HCT116 (cell line): ENCODE measurements at regions not wholly inside any gene's neighbourhood (a gene's known extent, or its start where the extent isn't known, plus 50 kb on each side); places are given as distances from the start of the nearest gene placed in this dataset.

ENCODE experiments used
- ATAC-seq: fragments of 200-7000 bp; cut with Tn5 transposase; 2 replicates; pipeline ENCODE4 v1.9.1; 2020; ENCODE audit warnings: mild to moderate bottlenecking, moderate library complexity
- BruUV-seq: library from RNA; stranded (reverse); fragments of 400-500 nt; replicated peaks from 2 replicates; lab custom pipeline; 2021; lab: Mats Ljungman, UMichigan
- CTCF ChIA-PET: fragments of 300-600 bp; sonication (Branson Sonifier 250); formaldehyde crosslinking; loops from one replicate; lab custom pipeline; 2021; ENCODE audit warnings: antibody characterized with exemption; lab: Charles Lee
- POLR2A ChIA-PET: fragments of 300-600, 350-600 bp; sonication (Branson Sonifier 250); formaldehyde crosslinking; loops from one replicate; lab custom pipeline; 2021; ENCODE audit warnings: antibody characterized with exemption; lab: Charles Lee
- RAD21 ChIA-PET, 2 experiments: fragments of 300-600 bp; sonication (Branson Sonifier 250); formaldehyde crosslinking; loops; one replicate each; lab custom pipeline; 2023; ENCODE audit warnings: low total read pairs in 2 of 2; ENCODE audit not compliant: uncharacterized antibody in 2 of 2, unreplicated experiment in 2 of 2, low non-redundant PET in 1 of 2; lab: Charles Lee
- DNase-seq: peaks from one replicate; pipeline ENCODE4 v3.0.0-alpha.2; 2010; ENCODE audit warnings: low read depth, low spot score
- H2AFZ ChIP-seq: fragments of 200-600 bp; shearing (Covaris generic), sonication (generic); 2 replicates; pipeline ENCODE4 v1.6.1; 2017; ENCODE audit warnings: low read depth, mixed run types, mixed read lengths, antibody characterized with exemption, low read length; ENCODE audit not compliant: poor library complexity, severe bottlenecking
- H3K27ac ChIP-seq: 2 replicates; pipeline ENCODE4 v1.5.1; 2012; ENCODE audit warnings: low read depth, low read length
- H3K27me3 ChIP-seq: fragments of 200-600 bp; sonication (generic); 2 replicates; pipeline ENCODE4 v1.6.1; 2016; ENCODE audit warnings: mixed run types, low read length, mixed read lengths; ENCODE audit not compliant: insufficient read depth
- H3K36me3 ChIP-seq, 2 experiments: fragments of 200-500 bp in 1 of 2; fragments of 200-600 bp in 1 of 2; sonication (Bioruptor generic) in 1 of 2; sonication (generic) in 1 of 2; 2 replicates each; pipeline versions ENCODE4 v1.5.1 to v1.6.1; 2014 to 2016; ENCODE audit warnings: low read length in 2 of 2, inconsistent platforms in 1 of 2, mixed read lengths in 1 of 2, mixed run types in 1 of 2; ENCODE audit not compliant: insufficient read depth in 2 of 2, control insufficient read depth in 1 of 2
- H3K4me1 ChIP-seq, 2 experiments: fragments of 200-600 bp in 1 of 2; sonication (generic) in 1 of 2; 2 replicates each; pipeline versions ENCODE4 v1.5.1 to v1.6.1; 2012 to 2017; ENCODE audit warnings: low read length in 2 of 2, inconsistent platforms in 1 of 2, mild to moderate bottlenecking in 1 of 2, mixed read lengths in 1 of 2, mixed run types in 1 of 2, moderate library complexity in 1 of 2; ENCODE audit not compliant: insufficient read depth in 2 of 2, control insufficient read depth in 1 of 2
- H3K4me2 ChIP-seq: fragments of 200-600 bp; sonication (generic); 2 replicates; pipeline ENCODE4 v1.6.1; 2017; ENCODE audit warnings: mixed run types, low read length, mixed read lengths
- H3K4me3 ChIP-seq, 2 experiments: fragments of 200-600 bp in 1 of 2; sonication (generic) in 1 of 2; replicated peaks in 1 of 2; 2 replicates each; pipeline ENCODE4 v1.5.1; 2011 to 2016; ENCODE audit warnings: low read length in 2 of 2, control low read depth in 1 of 2, low read depth in 1 of 2, mild to moderate bottlenecking in 1 of 2, mixed read lengths in 1 of 2, mixed run types in 1 of 2
- H3K79me2 ChIP-seq: fragments of 200-600 bp; sonication (generic); 2 replicates; pipeline ENCODE4 v1.6.1; 2017; ENCODE audit warnings: mild to moderate bottlenecking, mixed run types, low read length, moderate library complexity, mixed read lengths; ENCODE audit not compliant: insufficient read depth
- H3K9ac ChIP-seq: fragments of 200-600 bp; sonication (generic); 2 replicates; pipeline ENCODE4 v1.6.1; 2016; ENCODE audit warnings: low read length, mixed read lengths
- H3K9me2 ChIP-seq: fragments of 200-600 bp; sonication (generic), shearing (Covaris generic); 2 replicates; pipeline ENCODE4 v1.6.1; 2017; ENCODE audit warnings: mixed run types, mild to moderate bottlenecking, moderate library complexity; ENCODE audit not compliant: insufficient read depth
- H3K9me3 ChIP-seq, 2 experiments: fragments of 200-500 bp in 1 of 2; fragments of 200-600 bp in 1 of 2; sonication (Bioruptor generic) in 1 of 2; sonication (generic) in 1 of 2; 2 replicates each; pipeline ENCODE4 v1.6.1; 2014 to 2017; ENCODE audit warnings: low read length in 2 of 2, mixed read lengths in 2 of 2, inconsistent platforms in 1 of 2, low read depth in 1 of 2, mild to moderate bottlenecking in 1 of 2, mixed run types in 1 of 2, moderate library complexity in 1 of 2; ENCODE audit not compliant: control insufficient read depth in 1 of 2, insufficient read depth in 1 of 2
- H4K20me1 ChIP-seq: fragments of 200-600 bp; sonication (generic), shearing (Covaris generic); 2 replicates; pipeline ENCODE4 v1.6.1; 2017; ENCODE audit warnings: mixed run types, mild to moderate bottlenecking, moderate library complexity; ENCODE audit not compliant: insufficient read depth
- ATF3 ChIP-seq: IDR thresholded peaks from 2 replicates; pipeline ENCODE4 v1.6.1; 2012
- ELF1 ChIP-seq: IDR thresholded peaks from 2 replicates; pipeline ENCODE4 v1.6.1; 2012; ENCODE audit warnings: low read depth, borderline replicate concordance
- EZH2 ChIP-seq: fragments of 200-600 bp; sonication (generic); IDR thresholded peaks from 2 replicates; pipeline ENCODE4 v1.6.1; 2017; ENCODE audit warnings: antibody characterized with exemption, mixed run types
- EZH2phosphoT487 ChIP-seq: fragments of 200-600 bp; IDR thresholded peaks from 2 replicates; pipeline ENCODE4 v1.6.1; 2018; ENCODE audit warnings: antibody characterized with exemption, borderline replicate concordance
- POLR2A ChIP-seq: IDR thresholded peaks from 2 replicates; pipeline ENCODE4 v1.7.0; 2011; ENCODE audit warnings: borderline replicate concordance; ENCODE audit not compliant: insufficient read depth, insufficient read length; ENCODE audit errors: extremely low read depth
- RAD21 ChIP-seq: IDR thresholded peaks from 2 replicates; pipeline ENCODE4 v1.6.1; 2012; ENCODE audit warnings: low read depth, mild to moderate bottlenecking
- ZFX ChIP-seq: fragments of 450-650 bp; IDR thresholded peaks from 2 replicates; pipeline ENCODE4 v1.6.1; 2017
- ZNF274 ChIP-seq: fragments of 200-500 bp; sonication (Bioruptor generic); IDR thresholded peaks from 2 replicates; pipeline ENCODE4 v1.6.1; 2014; ENCODE audit warnings: mild to moderate bottlenecking, low read depth, low read length, inconsistent platforms
- intact Hi-C: fragments of 100-400 bp; cut with micrococcal nuclease; formaldehyde crosslinking; loops from 2 replicates; pipeline ENCODE4 v1.10.0; 2022
- TF ChIP-seq, protein P1 (sequence below): IDR thresholded peaks from 2 replicates; pipeline ENCODE4 v1.6.1; 2012; ENCODE audit warnings: low read depth

DNA sequence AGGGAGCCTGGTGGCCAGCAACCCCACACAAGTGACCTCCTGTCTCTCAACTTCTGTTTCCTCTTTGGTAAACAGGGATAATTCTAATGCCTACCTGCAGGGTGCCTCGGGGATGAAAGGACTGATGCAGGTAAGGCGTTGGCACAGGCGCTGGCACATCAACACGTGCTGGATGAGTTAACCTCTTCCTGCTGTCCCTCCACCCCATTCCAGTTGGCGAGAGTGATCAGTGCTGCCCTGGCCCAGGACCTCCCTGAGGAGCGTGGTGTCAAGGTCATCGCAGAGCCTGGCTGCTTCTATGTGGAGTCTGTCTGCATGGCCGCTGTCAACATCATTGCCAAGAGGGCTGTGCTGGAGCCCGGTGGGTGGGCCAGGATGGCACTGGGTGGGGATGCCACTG, 69.1 kb upstream of the TINAGL1 start:
- TF ChIP-seq ATF3 = no peak
- TF ChIP-seq, protein P1, sequence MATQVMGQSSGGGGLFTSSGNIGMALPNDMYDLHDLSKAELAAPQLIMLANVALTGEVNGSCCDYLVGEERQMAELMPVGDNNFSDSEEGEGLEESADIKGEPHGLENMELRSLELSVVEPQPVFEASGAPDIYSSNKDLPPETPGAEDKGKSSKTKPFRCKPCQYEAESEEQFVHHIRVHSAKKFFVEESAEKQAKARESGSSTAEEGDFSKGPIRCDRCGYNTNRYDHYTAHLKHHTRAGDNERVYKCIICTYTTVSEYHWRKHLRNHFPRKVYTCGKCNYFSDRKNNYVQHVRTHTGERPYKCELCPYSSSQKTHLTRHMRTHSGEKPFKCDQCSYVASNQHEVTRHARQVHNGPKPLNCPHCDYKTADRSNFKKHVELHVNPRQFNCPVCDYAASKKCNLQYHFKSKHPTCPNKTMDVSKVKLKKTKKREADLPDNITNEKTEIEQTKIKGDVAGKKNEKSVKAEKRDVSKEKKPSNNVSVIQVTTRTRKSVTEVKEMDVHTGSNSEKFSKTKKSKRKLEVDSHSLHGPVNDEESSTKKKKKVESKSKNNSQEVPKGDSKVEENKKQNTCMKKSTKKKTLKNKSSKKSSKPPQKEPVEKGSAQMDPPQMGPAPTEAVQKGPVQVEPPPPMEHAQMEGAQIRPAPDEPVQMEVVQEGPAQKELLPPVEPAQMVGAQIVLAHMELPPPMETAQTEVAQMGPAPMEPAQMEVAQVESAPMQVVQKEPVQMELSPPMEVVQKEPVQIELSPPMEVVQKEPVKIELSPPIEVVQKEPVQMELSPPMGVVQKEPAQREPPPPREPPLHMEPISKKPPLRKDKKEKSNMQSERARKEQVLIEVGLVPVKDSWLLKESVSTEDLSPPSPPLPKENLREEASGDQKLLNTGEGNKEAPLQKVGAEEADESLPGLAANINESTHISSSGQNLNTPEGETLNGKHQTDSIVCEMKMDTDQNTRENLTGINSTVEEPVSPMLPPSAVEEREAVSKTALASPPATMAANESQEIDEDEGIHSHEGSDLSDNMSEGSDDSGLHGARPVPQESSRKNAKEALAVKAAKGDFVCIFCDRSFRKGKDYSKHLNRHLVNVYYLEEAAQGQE = no peak
- no peak for TF ChIP-seq RAD21
- TF ChIP-seq POLR2A = no peak
- TF ChIP-seq ZNF274 = no peak
- no peak for TF ChIP-seq EZH2
- no peak for TF ChIP-seq EZH2phosphoT487
- no peak for TF ChIP-seq ZFX
- no peak for TF ChIP-seq ELF1
- no TSS peak for BruUV-seq
- Histone ChIP-seq H3K9ac (no peak overlapping the region), H4K20me1 (no peaks in the 10 kb centered on the region), H3K27ac (no peak overlapping the region), H3K9me3 (no peaks in the 10 kb centered on the region), H3K79me2 (no peaks in the 10 kb centered on the region), H3K4me3 (no peak overlapping the region), H3K9me2 (no peaks in the 10 kb centered on the region), H3K4me1 (peaks cover 0 to 8% of the 10 kb centered on the region in 2 experiments; a peak in 1 of 4 replicates), H2AFZ (no peak overlapping the region), H3K27me3 (no peaks in the 10 kb centered on the region), H3K4me2 (no peak overlapping the region), H3K36me3 (no peaks in the 10 kb centered on the region)
- ATAC-seq (peak; percentile 22; the same call in 1 of the 2 replicates), DNase-seq (no peak)
- POLR2A ChIA-PET = no interaction called here
- RAD21 ChIA-PET = no interaction called here
- CTCF ChIA-PET = interaction anchor here (1.0 kb wide), 1 partner anchor 8 kb away, joined by 3 read pairs; no protein-coding TSS in a partner anchor
- intact Hi-C loops = no loop called here
